C4-2B (cell line): ENCODE measurements at regions not wholly inside any gene's neighbourhood (a gene's known extent, or its start where the extent isn't known, plus 50 kb on each side); places are given as distances from the start of the nearest gene placed in this dataset.

Experiments
- ZFX ChIP-seq: fragments of 450-650 bp; IDR thresholded peaks from 2 replicates; pipeline ENCODE4 v1.6.1; 2017
- TF ChIP-seq, protein P1 (sequence below): fragments of 450-650 bp; conservative IDR thresholded peaks from 2 replicates; pipeline ENCODE4 v1.5.1; 2017; ENCODE audit warnings: mild to moderate bottlenecking

DNA sequence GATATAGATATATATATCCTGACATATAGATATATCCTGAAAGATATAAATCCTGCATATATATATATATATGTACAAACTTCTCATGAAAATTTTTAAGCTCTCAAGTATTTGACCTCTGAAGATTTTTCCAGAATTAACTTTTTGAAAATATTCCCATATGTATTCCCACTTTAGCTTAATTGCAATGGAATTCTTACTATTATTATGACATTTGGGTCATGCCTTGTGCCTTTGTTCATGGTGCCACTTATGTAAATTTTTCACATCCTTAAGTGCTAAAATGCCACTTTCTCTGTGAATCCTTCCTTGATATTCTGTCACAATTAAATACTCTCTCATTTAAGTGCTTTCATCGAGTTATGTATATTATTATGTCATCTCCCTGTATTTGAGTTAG is 398.2 kb upstream of the SEL1L start:
- TF ChIP-seq, protein P1, sequence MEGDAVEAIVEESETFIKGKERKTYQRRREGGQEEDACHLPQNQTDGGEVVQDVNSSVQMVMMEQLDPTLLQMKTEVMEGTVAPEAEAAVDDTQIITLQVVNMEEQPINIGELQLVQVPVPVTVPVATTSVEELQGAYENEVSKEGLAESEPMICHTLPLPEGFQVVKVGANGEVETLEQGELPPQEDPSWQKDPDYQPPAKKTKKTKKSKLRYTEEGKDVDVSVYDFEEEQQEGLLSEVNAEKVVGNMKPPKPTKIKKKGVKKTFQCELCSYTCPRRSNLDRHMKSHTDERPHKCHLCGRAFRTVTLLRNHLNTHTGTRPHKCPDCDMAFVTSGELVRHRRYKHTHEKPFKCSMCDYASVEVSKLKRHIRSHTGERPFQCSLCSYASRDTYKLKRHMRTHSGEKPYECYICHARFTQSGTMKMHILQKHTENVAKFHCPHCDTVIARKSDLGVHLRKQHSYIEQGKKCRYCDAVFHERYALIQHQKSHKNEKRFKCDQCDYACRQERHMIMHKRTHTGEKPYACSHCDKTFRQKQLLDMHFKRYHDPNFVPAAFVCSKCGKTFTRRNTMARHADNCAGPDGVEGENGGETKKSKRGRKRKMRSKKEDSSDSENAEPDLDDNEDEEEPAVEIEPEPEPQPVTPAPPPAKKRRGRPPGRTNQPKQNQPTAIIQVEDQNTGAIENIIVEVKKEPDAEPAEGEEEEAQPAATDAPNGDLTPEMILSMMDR: no peak
- TF ChIP-seq ZFX: no peak
